Adrenal gland (tissue), 9 donors: ENCODE measurements at regions not wholly inside any gene's neighbourhood (a gene's known extent, or its start where the extent isn't known, plus 50 kb on each side); places are given as distances from the start of the nearest gene placed in this dataset.

Experiments
- DNase-seq, 7 donors: peaks; one replicate each; pipeline ENCODE4 v3.0.0-alpha.2; 2019 to 2020
- H3K27ac ChIP-seq, 5 donors: fragments of 200-600 bp; sonication (generic) in 4 of 5; 1 replicate in 3 of 5; 2 replicates in 2 of 5; pipeline versions ENCODE4 v1.5.1 to v1.8.0; 2016 to 2020; ENCODE audit warnings: mild to moderate bottlenecking in 1 of 5
- H3K27me3 ChIP-seq: fragments of 200-600 bp; 2 replicates; pipeline ENCODE4 v1.8.0; 2021
- H3K36me3 ChIP-seq, 2 donors: fragments of 200-600 bp; replicated peaks in 1 of 2; 1 replicate in 1 of 2; 2 replicates in 1 of 2; pipeline versions ENCODE4 v1.5.1 to v1.8.0; 2018 to 2022
- H3K4me1 ChIP-seq, 2 donors: fragments of 200-600 bp; replicated peaks in 1 of 2; 1 replicate in 1 of 2; 2 replicates in 1 of 2; pipeline versions ENCODE4 v1.5.1 to v1.8.0; 2018 to 2021
- H3K4me3 ChIP-seq, 4 donors: fragments of 200-600 bp; sonication (generic) in 3 of 4; one replicate each; pipeline ENCODE4 v1.5.1; 2016 to 2018
- H3K9me3 ChIP-seq, 3 donors: fragments of 200-600 bp; sonication (generic) in 1 of 3; replicated peaks in 1 of 3; 1 replicate in 2 of 3; 2 replicates in 1 of 3; pipeline versions ENCODE4 v1.5.1 to v1.8.0; 2016 to 2021
- POLR2A ChIP-seq, 2 donors: fragments of 450-650 bp; IDR thresholded peaks; one replicate each; pipeline ENCODE4 v1.6.1; 2017; ENCODE audit warnings: antibody characterized with exemption in 2 of 2, mild to moderate bottlenecking in 2 of 2, moderate library complexity in 1 of 2
- WGBS, 4 donors: extraction: QIAGEN DNeasy Blood & Tissue Kit in 2 of 4; methylation state at CpG; one replicate each; pipeline versions ENCODE4 v1.1.5 to v1.1.7; 2013 to 2017; 5-methylcytosine and 5-hydroxymethylcytosine counted together
- intact Hi-C, 2 donors: fragments of 100-400 bp; cut with DNase I; formaldehyde crosslinking; loops; one replicate each; pipeline versions ENCODE4 v1.14.1 to v1.15.0; 2022 to 2023
- TF ChIP-seq, protein P1 (sequence below), 6 experiments: fragments of 450-650 bp in 4 of 6; fragments of 200-600 bp in 2 of 6; sonication (generic) in 1 of 6; IDR thresholded peaks; 1 replicate in 5 of 6; 2 replicates in 1 of 6; pipeline versions ENCODE4 v1.5.1 to v1.8.0; 2016 to 2021; ENCODE audit warnings: antibody characterized with exemption in 6 of 6, mild to moderate bottlenecking in 2 of 6, moderate library complexity in 1 of 6
- donor health status: healthy with polysubstance abuse.
- donor health status: Bipolar disorder and iron deficiency.
- donor health status: DM: yes; HTN: yes; CAD: no.
- donor health status: DM: no; HTN: no; CAD: no.
- donor health status: DM: no; HTN: no; CAD: no.

DNA sequence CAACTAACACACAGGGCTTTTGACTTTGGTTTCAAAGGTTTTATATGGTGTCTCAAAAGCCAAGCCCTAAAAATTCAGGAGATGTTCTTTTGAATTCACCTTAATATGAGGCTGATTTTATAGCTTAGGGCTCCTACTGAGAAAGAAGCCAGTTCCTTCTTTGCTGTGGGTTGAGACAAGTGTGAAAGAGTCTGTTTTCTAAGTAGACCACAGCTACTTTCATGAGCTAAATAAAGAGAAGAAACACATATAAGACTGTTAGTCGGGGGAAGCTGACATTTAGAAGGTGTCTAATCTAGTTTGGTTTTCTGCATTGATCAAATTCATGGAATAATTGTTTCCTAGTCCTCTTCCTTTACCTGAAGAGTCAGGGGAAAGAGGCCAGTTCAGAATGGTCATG, 332.1 kb upstream of the CELF2 start:
- H3K27me3 ChIP-seq, result no peaks in the 10 kb centered on the region
- 71 to 90% (median 75%) methylated on average over 1 of the region's 1 CpG for WGBS, 4 donors
- no peak overlapping the region for H3K4me3 ChIP-seq
- no peaks in the 10 kb centered on the region for H3K36me3 ChIP-seq
- no peaks in the 10 kb centered on the region for H3K4me1 ChIP-seq
- no peak overlapping the region for H3K27ac ChIP-seq
- TF ChIP-seq, protein P1, sequence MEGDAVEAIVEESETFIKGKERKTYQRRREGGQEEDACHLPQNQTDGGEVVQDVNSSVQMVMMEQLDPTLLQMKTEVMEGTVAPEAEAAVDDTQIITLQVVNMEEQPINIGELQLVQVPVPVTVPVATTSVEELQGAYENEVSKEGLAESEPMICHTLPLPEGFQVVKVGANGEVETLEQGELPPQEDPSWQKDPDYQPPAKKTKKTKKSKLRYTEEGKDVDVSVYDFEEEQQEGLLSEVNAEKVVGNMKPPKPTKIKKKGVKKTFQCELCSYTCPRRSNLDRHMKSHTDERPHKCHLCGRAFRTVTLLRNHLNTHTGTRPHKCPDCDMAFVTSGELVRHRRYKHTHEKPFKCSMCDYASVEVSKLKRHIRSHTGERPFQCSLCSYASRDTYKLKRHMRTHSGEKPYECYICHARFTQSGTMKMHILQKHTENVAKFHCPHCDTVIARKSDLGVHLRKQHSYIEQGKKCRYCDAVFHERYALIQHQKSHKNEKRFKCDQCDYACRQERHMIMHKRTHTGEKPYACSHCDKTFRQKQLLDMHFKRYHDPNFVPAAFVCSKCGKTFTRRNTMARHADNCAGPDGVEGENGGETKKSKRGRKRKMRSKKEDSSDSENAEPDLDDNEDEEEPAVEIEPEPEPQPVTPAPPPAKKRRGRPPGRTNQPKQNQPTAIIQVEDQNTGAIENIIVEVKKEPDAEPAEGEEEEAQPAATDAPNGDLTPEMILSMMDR (IDR thresholded peaks at IDR 0.05), result no peak
- TF ChIP-seq POLR2A (IDR thresholded peaks at IDR 0.05), result no peak
- intact Hi-C loops, result no loop called here
- H3K9me3 ChIP-seq, result no peaks in the 10 kb centered on the region
- no peak for DNase-seq

DNA sequence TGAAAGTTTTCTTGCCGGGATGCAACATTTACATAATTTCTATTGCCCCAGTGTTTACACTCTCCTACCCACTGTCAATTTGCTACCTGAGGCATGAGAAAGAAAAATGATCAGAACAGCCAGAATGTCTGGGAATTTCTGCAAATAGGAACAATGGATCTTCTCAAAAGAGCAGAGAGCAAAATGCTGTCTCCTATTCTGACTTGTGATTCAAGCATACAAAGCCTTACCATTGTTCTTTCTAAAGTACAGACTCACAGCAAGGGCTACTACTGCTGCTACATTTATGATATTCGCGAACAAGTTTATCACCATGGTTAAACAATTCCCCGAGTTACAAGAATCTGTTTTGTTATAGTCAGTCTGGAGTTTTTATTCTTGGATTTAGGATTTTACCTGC, 329.9 kb upstream of the CELF2 start:
- Histone ChIP-seq H3K4me3 (no peak overlapping the region), H3K4me1 (no peaks in the 10 kb centered on the region), H3K9me3 (no peaks in the 10 kb centered on the region), H3K36me3 (no peaks in the 10 kb centered on the region), H3K27me3 (no peaks in the 10 kb centered on the region), H3K27ac (no peak overlapping the region)
- WGBS, 4 donors, result 75 to 85% (median 80%) methylated on average over 4 of the region's 4 CpGs
- TF ChIP-seq POLR2A (IDR thresholded peaks at IDR 0.05), result no peak
- TF ChIP-seq, protein P1 (IDR thresholded peaks at IDR 0.05), result no peak
- DNase-seq, result no peak
- intact Hi-C loops, result no loop called here

DNA sequence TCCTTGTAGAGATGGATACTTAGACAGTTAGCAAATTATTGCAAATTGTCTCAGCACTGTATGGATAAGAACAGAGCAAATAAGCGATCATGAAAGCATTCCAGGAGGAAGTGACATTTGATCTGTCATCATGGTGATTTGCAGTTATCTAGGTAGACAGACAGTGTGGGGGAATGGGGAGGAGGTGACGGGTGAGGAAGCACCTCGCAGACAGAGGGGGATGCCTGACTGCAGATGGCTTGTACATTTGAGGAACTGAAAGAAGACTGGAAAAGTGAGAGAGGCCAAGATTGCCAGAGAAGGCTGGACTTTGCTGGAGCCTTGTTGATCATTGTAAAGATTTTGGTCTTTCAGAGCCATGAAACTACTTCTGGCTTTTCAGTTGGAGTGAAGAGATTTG, 318.2 kb upstream of the CELF2 start:
- Histone ChIP-seq H3K27ac (no peak overlapping the region), H3K4me3 (no peak overlapping the region), H3K36me3 (no peaks in the 10 kb centered on the region), H3K9me3 (no peaks in the 10 kb centered on the region), H3K27me3 (no peaks in the 10 kb centered on the region), H3K4me1 (no peaks in the 10 kb centered on the region)
- intact Hi-C loops, result no loop called here
- WGBS, 4 donors, result 20 to 51% (median 34%) methylated on average over 3 of the region's 3 CpGs
- no peak for DNase-seq
- TF ChIP-seq POLR2A (IDR thresholded peaks at IDR 0.05), result no peak
- TF ChIP-seq, protein P1 (IDR thresholded peaks at IDR 0.05), result no peak

DNA sequence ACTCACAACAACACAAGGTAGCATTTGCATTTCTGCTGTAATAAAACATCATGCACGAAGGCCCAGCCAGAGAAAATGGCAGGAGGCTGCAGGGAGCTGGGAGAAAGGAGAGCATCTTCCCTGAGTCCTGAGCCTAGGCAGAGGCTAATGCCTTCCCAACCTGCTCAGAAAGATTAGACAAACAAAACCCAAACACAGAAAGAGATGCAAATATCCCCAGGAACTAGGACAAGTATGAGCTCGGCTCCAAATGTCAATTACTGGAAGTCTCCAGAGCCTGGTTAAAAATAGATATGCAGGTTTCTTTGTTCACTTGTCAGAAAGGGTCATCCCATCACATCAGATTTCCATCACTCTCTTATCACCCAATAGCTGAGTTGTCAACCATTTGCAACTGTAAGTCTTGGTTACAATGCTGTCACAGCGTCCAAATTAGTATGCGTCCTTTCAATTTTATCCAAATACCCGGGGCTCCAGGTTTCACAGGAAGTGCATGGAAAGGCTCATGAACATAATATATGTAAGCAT, 316.5 kb upstream of the CELF2 start:
- no peaks in the 10 kb centered on the region for H3K36me3 ChIP-seq
- WGBS, 4 donors, result 69 to 84% (median 79%) methylated on average over 5 of the region's 5 CpGs
- no peaks in the 10 kb centered on the region for H3K27me3 ChIP-seq
- H3K9me3 ChIP-seq, result no peaks in the 10 kb centered on the region
- H3K4me1 ChIP-seq, result no peaks in the 10 kb centered on the region
- TF ChIP-seq, protein P1 (IDR thresholded peaks at IDR 0.05), result no peak
- no peak for TF ChIP-seq POLR2A (IDR thresholded peaks at IDR 0.05)
- DNase-seq, result no peak
- no peak overlapping the region for H3K27ac ChIP-seq
- intact Hi-C loops, result no loop called here
- no peak overlapping the region for H3K4me3 ChIP-seq
